Brain microvascular endothelial cell (primary cell): ENCODE measurements at regions not wholly inside any gene's neighbourhood (a gene's known extent, or its start where the extent isn't known, plus 50 kb on each side); places are given as distances from the start of the nearest gene placed in this dataset.
"Not testable (repeated sequence)": the region's sequence is repeated elsewhere in the genome, so short reads cannot be mapped to it uniquely, and the experiment has no call there.

ENCODE experiments used
- DNase-seq: peaks from one replicate; pipeline ENCODE4 v3.0.0-alpha.2; 2020
- H3K27ac ChIP-seq: fragments of 250-450 bp; sonication (Bioruptor Pico); 2 replicates; pipeline ENCODE4 v1.5.1; 2020; ENCODE audit warnings: mild to moderate bottlenecking, moderate library complexity
- H3K27me3 ChIP-seq: fragments of 250-450 bp; sonication (Bioruptor Pico); replicated peaks from 2 replicates; pipeline ENCODE4 v1.5.1; 2020; ENCODE audit warnings: mild to moderate bottlenecking
- H3K36me3 ChIP-seq: fragments of 250-450 bp; sonication (Bioruptor Pico); replicated peaks from 2 replicates; pipeline ENCODE4 v1.5.1; 2020; ENCODE audit warnings: mild to moderate bottlenecking
- H3K4me3 ChIP-seq: 2 replicates; pipeline ENCODE4 v1.5.1; 2011; ENCODE audit warnings: low read depth, mild to moderate bottlenecking, control low read depth, low read length, moderate library complexity
- in situ Hi-C: cut with HindIII; loops from 2 replicates; pipeline ENCODE4 v1.10.0; 2017; ENCODE audit warnings: low sequenced_read_pairs, low pct_ligation_motif_present
- TF ChIP-seq, protein P1 (sequence below): IDR thresholded peaks from 2 replicates; pipeline ENCODE4 v1.5.1; 2011; ENCODE audit warnings: low read depth, mild to moderate bottlenecking, moderate library complexity, low read length, control low read depth, inconsistent platforms; ENCODE audit errors: missing control alignments

GRCh38 chr5:92041911-92042660 is 659.0 kb upstream of the ARRDC3 start:
- no peak for DNase-seq
- Histone ChIP-seq H3K4me3 (no peak overlapping the region), H3K27me3 (no peaks in the 10 kb centered on the region), H3K36me3 (no peaks in the 10 kb centered on the region), H3K27ac (no peak overlapping the region)
- in situ Hi-C loops: no loop called here
- TF ChIP-seq, protein P1, sequence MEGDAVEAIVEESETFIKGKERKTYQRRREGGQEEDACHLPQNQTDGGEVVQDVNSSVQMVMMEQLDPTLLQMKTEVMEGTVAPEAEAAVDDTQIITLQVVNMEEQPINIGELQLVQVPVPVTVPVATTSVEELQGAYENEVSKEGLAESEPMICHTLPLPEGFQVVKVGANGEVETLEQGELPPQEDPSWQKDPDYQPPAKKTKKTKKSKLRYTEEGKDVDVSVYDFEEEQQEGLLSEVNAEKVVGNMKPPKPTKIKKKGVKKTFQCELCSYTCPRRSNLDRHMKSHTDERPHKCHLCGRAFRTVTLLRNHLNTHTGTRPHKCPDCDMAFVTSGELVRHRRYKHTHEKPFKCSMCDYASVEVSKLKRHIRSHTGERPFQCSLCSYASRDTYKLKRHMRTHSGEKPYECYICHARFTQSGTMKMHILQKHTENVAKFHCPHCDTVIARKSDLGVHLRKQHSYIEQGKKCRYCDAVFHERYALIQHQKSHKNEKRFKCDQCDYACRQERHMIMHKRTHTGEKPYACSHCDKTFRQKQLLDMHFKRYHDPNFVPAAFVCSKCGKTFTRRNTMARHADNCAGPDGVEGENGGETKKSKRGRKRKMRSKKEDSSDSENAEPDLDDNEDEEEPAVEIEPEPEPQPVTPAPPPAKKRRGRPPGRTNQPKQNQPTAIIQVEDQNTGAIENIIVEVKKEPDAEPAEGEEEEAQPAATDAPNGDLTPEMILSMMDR: no peak

- no peak overlapping the region for H3K27ac ChIP-seq
- H3K36me3 ChIP-seq: no peaks in the 10 kb centered on the region
- in situ Hi-C loops: no loop called here
- DNase-seq: no peak
- H3K4me3 ChIP-seq: no peak overlapping the region
- no peaks in the 10 kb centered on the region for H3K27me3 ChIP-seq
- TF ChIP-seq, protein P1: no peak
Observed at GRCh38 chr5:92041206-92041605, 658.1 kb upstream of the ARRDC3 start.

DNA sequence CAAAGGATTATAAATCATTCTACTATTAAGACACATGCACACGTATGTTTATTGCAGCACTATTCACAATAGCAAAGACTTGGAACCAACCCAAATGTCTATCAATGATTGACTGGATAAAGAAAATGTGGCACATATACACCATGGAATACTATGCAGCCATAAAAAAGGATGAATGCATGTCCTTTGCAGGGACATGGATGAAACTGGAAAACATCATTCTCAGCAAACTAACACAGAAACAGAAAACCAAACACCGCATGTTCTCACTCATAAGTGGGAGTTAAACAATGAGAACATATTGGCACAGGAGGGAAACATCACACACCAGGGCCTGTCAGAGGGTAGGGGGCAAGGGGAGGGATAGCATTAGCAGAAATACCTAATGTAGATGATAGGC is 646.7 kb upstream of the ARRDC3 start:
- H3K27me3 ChIP-seq, H3K27ac ChIP-seq, DNase-seq, in situ Hi-C loops, H3K36me3 ChIP-seq, H3K4me3 ChIP-seq: not testable (repeated sequence)

DNA sequence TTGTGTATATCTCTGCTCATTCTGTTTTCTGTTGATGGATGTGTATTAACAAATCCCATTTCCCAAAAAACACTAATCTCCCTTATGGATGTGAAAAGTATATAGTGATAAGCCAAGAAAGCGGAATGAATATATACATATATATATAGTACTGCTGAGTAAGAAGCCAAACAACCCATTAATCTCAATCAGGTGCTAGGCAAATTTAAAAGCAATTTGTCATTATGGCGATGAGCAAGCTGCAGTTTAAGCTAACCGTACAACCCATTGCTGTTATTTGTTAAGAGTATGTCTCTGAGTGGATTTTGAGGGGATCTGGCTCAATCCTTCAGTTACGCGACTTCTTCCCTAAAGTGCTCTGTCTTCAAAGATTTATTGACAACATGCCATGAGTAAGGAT is 640.4 kb upstream of the ARRDC3 start:
- in situ Hi-C loops: no loop called here
- Histone ChIP-seq H3K4me3 (no peak overlapping the region), H3K27ac (no peak overlapping the region), H3K27me3 (no peaks in the 10 kb centered on the region), H3K36me3 (no peaks in the 10 kb centered on the region)
- TF ChIP-seq, protein P1: no peak
- no peak for DNase-seq

GRCh38 chr5:92023141-92023471 is 640.0 kb upstream of the ARRDC3 start:
- TF ChIP-seq, protein P1: no peak
- H3K36me3 ChIP-seq: no peaks in the 10 kb centered on the region
- no peak for DNase-seq
- H3K27me3 ChIP-seq: no peaks in the 10 kb centered on the region
- H3K27ac ChIP-seq: no peak overlapping the region
- no peak overlapping the region for H3K4me3 ChIP-seq
- in situ Hi-C loops: no loop called here

DNA sequence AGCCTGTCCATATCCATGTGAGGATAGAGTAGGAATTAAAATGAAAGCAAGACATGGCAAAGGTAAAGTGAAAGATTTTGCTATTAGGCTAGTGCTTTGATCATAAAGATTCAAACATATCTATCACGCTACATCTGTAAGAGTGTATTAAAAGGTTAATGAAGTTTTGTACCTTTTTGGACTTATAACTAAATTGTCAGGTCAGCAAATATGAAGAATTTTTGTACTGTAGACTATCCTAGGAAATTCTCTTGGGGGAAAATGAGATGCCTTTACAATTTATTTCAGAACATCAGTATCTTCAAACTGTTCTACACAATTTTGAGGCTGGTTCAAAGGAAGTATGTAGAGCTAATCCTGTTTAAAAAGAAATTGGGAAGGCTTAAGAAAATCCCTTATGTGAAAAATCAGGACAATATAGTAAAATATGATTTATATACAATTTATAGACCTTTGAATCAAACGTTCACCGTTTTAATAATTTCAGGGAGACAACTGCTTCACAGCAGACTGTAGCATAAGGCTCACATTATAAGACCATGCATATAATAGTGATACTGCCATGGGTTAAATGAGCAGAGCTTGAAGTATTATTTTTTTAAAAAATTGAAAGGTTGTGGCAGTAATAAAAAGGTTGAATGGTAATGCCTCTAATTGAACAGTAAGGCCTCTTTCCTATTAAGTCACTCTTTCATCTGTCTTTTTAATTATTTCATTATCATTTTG is 639.5 kb upstream of the ARRDC3 start:
- Histone ChIP-seq H3K36me3 (no peaks in the 10 kb centered on the region), H3K4me3 (no peak overlapping the region), H3K27ac (no peak overlapping the region), H3K27me3 (no peaks in the 10 kb centered on the region)
- TF ChIP-seq, protein P1: no peak
- in situ Hi-C loops: no loop called here
- DNase-seq: no peak
